T-cell (primary cell): ENCODE measurements at regions not wholly inside any gene's neighbourhood (a gene's known extent, or its start where the extent isn't known, plus 50 kb on each side); places are given as distances from the start of the nearest gene placed in this dataset.

Experiments
- ATAC-seq, 4 experiments: fragments of 200-7000 bp in 3 of 4; fragments of 150-1000 bp in 1 of 4; cut with Tn5 transposase; replicated peaks in 1 of 4; 1 replicate in 3 of 4; 2 replicates in 1 of 4; pipeline ENCODE4 v1.10.0; 2021; ENCODE audit warnings: moderate library complexity in 3 of 4, mild to moderate bottlenecking in 2 of 4, moderate number of reproducible peaks in 1 of 4
- CTCF ChIA-PET, 2 donors: fragments of 300-600 bp; sonication (Branson Sonifier 250); formaldehyde crosslinking; loops; one replicate each; lab custom pipeline; 2022; ENCODE audit warnings: antibody characterized with exemption in 2 of 2; lab: Charles Lee
- POLR2A ChIA-PET, 2 donors: fragments of 300-600 bp; sonication (Branson Sonifier 250); formaldehyde crosslinking; loops; one replicate each; lab custom pipeline; 2022; ENCODE audit warnings: antibody characterized with exemption in 2 of 2; lab: Charles Lee
- DNase-seq, 35 experiments: peaks; one replicate each; pipeline versions ENCODE4 v3.0.0 to v3.0.0-alpha.2; 2013 to 2023
- H3K27ac ChIP-seq: one replicate; pipeline ENCODE4 v1.5.1; 2013; ENCODE audit warnings: low read length
- H3K27me3 ChIP-seq, 2 experiments: replicated peaks in 1 of 2; 1 replicate in 1 of 2; 2 replicates in 1 of 2; pipeline versions ENCODE4 v1.6.1 to v1.7.0; 2013; ENCODE audit warnings: low read length in 1 of 2, mixed read lengths in 1 of 2; ENCODE audit not compliant: control insufficient read depth in 2 of 2, insufficient read depth in 2 of 2; ENCODE audit errors: extremely low read depth in 1 of 2
- H3K36me3 ChIP-seq, 2 donors: 1 replicate in 1 of 2; 2 replicates in 1 of 2; pipeline versions ENCODE4 v1.6.1 to v1.7.0; 2013; ENCODE audit warnings: low read length in 1 of 2; ENCODE audit not compliant: control insufficient read depth in 2 of 2, insufficient read depth in 1 of 2; ENCODE audit errors: extremely low read depth in 1 of 2
- H3K4me1 ChIP-seq, 2 experiments: 1 replicate in 1 of 2; 2 replicates in 1 of 2; pipeline versions ENCODE4 v1.6.1 to v1.7.0; 2013; ENCODE audit warnings: low read length in 2 of 2, mixed read lengths in 1 of 2; ENCODE audit not compliant: insufficient read depth in 2 of 2, control insufficient read depth in 1 of 2; ENCODE audit errors: extremely low read depth in 1 of 2
- H3K4me3 ChIP-seq, 2 donors: 1 replicate in 1 of 2; 2 replicates in 1 of 2; pipeline versions ENCODE4 v1.5.1 to v1.7.0; 2013; ENCODE audit warnings: mild to moderate bottlenecking in 2 of 2, low read length in 1 of 2, moderate library complexity in 1 of 2; ENCODE audit not compliant: control insufficient read depth in 1 of 2; ENCODE audit errors: extremely low read depth in 1 of 2
- H3K9me3 ChIP-seq: 2 replicates; pipeline ENCODE4 v1.7.0; 2013
- H3K27ac Mint-ChIP-seq, 2 donors: one replicate each; pipeline ENCODE4 v1.8.0; 2020 to 2021; ENCODE audit warnings: mild to moderate bottlenecking in 2 of 2, mixed read lengths in 2 of 2
- H3K27me3 Mint-ChIP-seq, 2 donors: one replicate each; pipeline ENCODE4 v1.8.0; 2021 to 2022; ENCODE audit warnings: mixed read lengths in 2 of 2
- H3K36me3 Mint-ChIP-seq: one replicate; pipeline ENCODE4 v1.8.0; 2021; ENCODE audit warnings: mixed read lengths
- H3K4me1 Mint-ChIP-seq, 3 donors: one replicate each; pipeline ENCODE4 v1.8.0; 2020 to 2022; ENCODE audit warnings: mixed read lengths in 3 of 3, mild to moderate bottlenecking in 1 of 3
- H3K4me3 Mint-ChIP-seq, 3 donors: one replicate each; pipeline ENCODE4 v1.8.0; 2020 to 2022; ENCODE audit warnings: mild to moderate bottlenecking in 3 of 3, mixed read lengths in 3 of 3, moderate library complexity in 3 of 3
- H3K9me3 Mint-ChIP-seq, 3 donors: one replicate each; pipeline ENCODE4 v1.8.0; 2020 to 2022; ENCODE audit warnings: mixed read lengths in 3 of 3
- WGBS: methylation state at CpG from one replicate; pipeline ENCODE4 v1.1.5; 2013; ENCODE audit warnings: missing lambda C conversion rate; ENCODE audit not compliant: insufficient coverage; 5-methylcytosine and 5-hydroxymethylcytosine counted together

- Mint-ChIP-seq H3K36me3 (no peaks in the 10 kb centered on the region), H3K4me3 (no peak overlapping the region), H3K27me3 (peaks cover 4% of the 10 kb centered on the region in 2 donors), H3K27ac (no peak overlapping the region), H3K4me1 (no peaks in the 10 kb centered on the region), H3K9me3 (no peaks in the 10 kb centered on the region)
- WGBS = no CpG with 5 or more reads among the region's 7 CpGs
- Histone ChIP-seq H3K36me3 (no peaks in the 10 kb centered on the region), H3K4me3 (no peak overlapping the region), H3K27ac (no peak overlapping the region), H3K27me3 (no peaks in the 10 kb centered on the region), H3K9me3 (no peaks in the 10 kb centered on the region), H3K4me1 (no peaks in the 10 kb centered on the region)
- ChIA-PET CTCF (interaction anchor here in 1 of 2 donors (0.7 kb wide), 1 partner anchor 58 kb away, joined by 3 read pairs; no protein-coding TSS in a partner anchor), POLR2A (interaction anchor here (0.7 kb wide), 2 partner anchors 12 to 304 kb away, joined by 3 to 12 read pairs; no protein-coding TSS in a partner anchor)
- ATAC-seq (no peak), DNase-seq (no peak)
These were observed 289.9 kb downstream of the DMAC1 start for GRCh38 chr9:7509576-7510145.

DNA sequence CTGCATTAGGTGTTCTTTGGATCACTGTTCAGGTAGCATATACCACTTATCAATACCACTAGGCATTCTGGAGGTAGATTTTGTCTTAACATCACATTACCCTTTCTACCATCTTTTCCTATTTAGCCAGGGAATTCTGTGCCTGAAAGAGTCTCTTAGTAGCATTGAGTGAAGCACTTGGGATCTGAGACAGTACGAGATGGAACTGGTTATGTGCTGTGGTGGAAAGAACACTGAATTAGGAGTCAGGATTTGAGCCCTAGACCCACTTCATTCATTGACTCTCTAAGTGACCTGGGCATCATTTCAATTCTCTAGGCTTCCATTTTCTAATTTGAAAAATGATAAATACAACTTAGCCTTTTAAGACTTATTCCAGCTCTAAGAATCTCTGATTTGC lies 291.1 kb downstream of the DMAC1 start:
- Mint-ChIP-seq H3K4me3 (no peak overlapping the region), H3K27ac (no peak overlapping the region), H3K27me3 (peaks cover 8 to 11% of the 10 kb centered on the region in 2 donors), H3K9me3 (no peaks in the 10 kb centered on the region), H3K36me3 (no peaks in the 10 kb centered on the region), H3K4me1 (no peaks in the 10 kb centered on the region)
- POLR2A ChIA-PET = no interaction called here
- no peaks in the 10 kb centered on the region for H3K36me3 ChIP-seq
- H3K9me3 ChIP-seq = no peaks in the 10 kb centered on the region
- no peak overlapping the region for H3K4me3 ChIP-seq
- CTCF ChIA-PET = no interaction called here
- DNase-seq (no peak), ATAC-seq (no peak)
- no peaks in the 10 kb centered on the region for H3K4me1 ChIP-seq
- H3K27me3 ChIP-seq = no peaks in the 10 kb centered on the region
- H3K27ac ChIP-seq = no peak overlapping the region
- WGBS = no CpG with 5 or more reads among the region's 1 CpG

GRCh38 chr9:7507566-7508270 lies 291.9 kb downstream of the DMAC1 start:
- Mint-ChIP-seq H3K27ac (no peak overlapping the region), H3K9me3 (no peaks in the 10 kb centered on the region), H3K36me3 (no peaks in the 10 kb centered on the region), H3K27me3 (peaks cover 8 to 13% of the 10 kb centered on the region in 2 donors), H3K4me1 (no peaks in the 10 kb centered on the region), H3K4me3 (no peak overlapping the region)
- DNase-seq = no peak
- no peak overlapping the region for H3K27ac ChIP-seq
- ATAC-seq = no peak
- no peaks in the 10 kb centered on the region for H3K36me3 ChIP-seq
- H3K27me3 ChIP-seq = no peaks in the 10 kb centered on the region
- no peaks in the 10 kb centered on the region for H3K9me3 ChIP-seq
- no peak overlapping the region for H3K4me3 ChIP-seq
- H3K4me1 ChIP-seq = no peaks in the 10 kb centered on the region
- CTCF ChIA-PET = no interaction called here
- POLR2A ChIA-PET = no interaction called here
- 100% methylated on average over 3 of the region's 7 CpGs for WGBS

DNA sequence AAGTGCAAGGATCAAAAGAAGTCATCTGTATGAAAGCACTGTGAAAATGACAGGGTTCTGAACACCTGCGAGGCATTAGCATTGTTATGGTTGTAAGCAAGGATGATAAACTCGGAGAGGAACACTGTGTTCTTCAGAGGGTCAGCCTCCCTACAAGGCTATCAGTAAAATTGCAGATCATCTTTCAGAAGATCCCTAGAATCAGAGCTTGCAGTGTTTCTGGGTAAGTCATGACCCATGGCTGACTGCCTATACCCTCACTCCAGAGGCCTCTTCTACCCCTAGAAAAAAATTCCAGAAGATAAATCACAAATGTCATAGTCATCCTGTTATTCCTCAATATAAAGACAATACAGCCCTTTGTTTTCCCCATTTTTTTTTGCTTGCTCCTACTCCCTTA lies 292.6 kb downstream of the DMAC1 start:
- no peaks in the 10 kb centered on the region for H3K36me3 ChIP-seq
- ChIA-PET POLR2A (no interaction called here), CTCF (no interaction called here)
- DNase-seq (no peak), ATAC-seq (no peak)
- Mint-ChIP-seq H3K4me1 (no peaks in the 10 kb centered on the region), H3K4me3 (no peak overlapping the region), H3K36me3 (no peaks in the 10 kb centered on the region), H3K27ac (no peak overlapping the region), H3K9me3 (no peaks in the 10 kb centered on the region), H3K27me3 (peaks cover 8 to 13% of the 10 kb centered on the region in 2 donors)
- no peaks in the 10 kb centered on the region for H3K4me1 ChIP-seq
- no peaks in the 10 kb centered on the region for H3K27me3 ChIP-seq
- H3K27ac ChIP-seq = no peak overlapping the region
- H3K9me3 ChIP-seq = no peaks in the 10 kb centered on the region
- no peak overlapping the region for H3K4me3 ChIP-seq
- WGBS = 100% methylated on average over 1 of the region's 2 CpGs

- no peak overlapping the region for H3K4me3 Mint-ChIP-seq
- WGBS = 100% methylated on average over 1 of the region's 2 CpGs
- POLR2A ChIA-PET = no interaction called here
These were observed 299.1 kb downstream of the DMAC1 start for GRCh38 chr9:7500521-7500920.

DNA sequence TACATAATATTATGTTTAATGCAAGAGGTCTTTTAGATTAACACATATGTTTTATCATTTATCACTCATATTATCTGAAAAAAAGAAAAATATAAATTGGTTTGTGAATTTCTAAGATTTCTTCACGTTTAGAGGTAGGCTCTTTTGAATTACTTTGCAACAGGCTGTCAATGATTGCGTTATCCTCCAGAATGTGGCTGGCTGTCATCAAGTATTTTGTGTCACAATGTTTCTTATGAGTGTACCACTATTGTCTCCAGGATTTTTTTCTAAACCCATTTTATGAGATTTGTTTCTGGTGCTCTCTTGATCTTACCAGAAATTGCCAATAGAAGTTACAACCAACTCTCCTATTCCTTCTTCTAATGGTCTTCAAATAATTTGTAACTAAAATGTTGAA lies 307.9 kb downstream of the DMAC1 start:
- CTCF ChIA-PET = no interaction called here
- no peaks in the 10 kb centered on the region for H3K36me3 Mint-ChIP-seq
- 57% methylated on average over 2 of the region's 2 CpGs for WGBS

More at GRCh38 chr9:7500521-7500920, 299.1 kb downstream of the DMAC1 start:
- CTCF ChIA-PET = no interaction called here
- no peaks in the 10 kb centered on the region for H3K9me3 ChIP-seq
- Mint-ChIP-seq H3K4me1 (no peaks in the 10 kb centered on the region), H3K27me3 (peaks cover 10 to 16% of the 10 kb centered on the region in 2 donors), H3K36me3 (no peaks in the 10 kb centered on the region), H3K27ac (no peak overlapping the region), H3K9me3 (peaks cover 0 to 3% (median 0%) of the 10 kb centered on the region in 3 donors)
- H3K4me1 ChIP-seq = no peaks in the 10 kb centered on the region
- no peaks in the 10 kb centered on the region for H3K36me3 ChIP-seq
- no peak for ATAC-seq
- no peak overlapping the region for H3K4me3 ChIP-seq
- no peak overlapping the region for H3K27ac ChIP-seq
- no peak for DNase-seq
- H3K27me3 ChIP-seq = no peaks in the 10 kb centered on the region

More for the DNA sequence above, 307.9 kb downstream of the DMAC1 start:
- no peak overlapping the region for H3K27ac Mint-ChIP-seq
- peaks cover 3 to 4% of the 10 kb centered on the region in 2 donors for H3K27me3 Mint-ChIP-seq
- H3K36me3 ChIP-seq = no peaks in the 10 kb centered on the region
- no peaks in the 10 kb centered on the region for H3K9me3 ChIP-seq
- H3K9me3 Mint-ChIP-seq = peaks cover 0 to 4% (median 0%) of the 10 kb centered on the region in 3 donors
- H3K4me3 Mint-ChIP-seq = no peak overlapping the region
- H3K4me1 ChIP-seq = no peaks in the 10 kb centered on the region
- POLR2A ChIA-PET = no interaction called here
- DNase-seq (no peak), ATAC-seq (no peak)
- H3K4me1 Mint-ChIP-seq = no peaks in the 10 kb centered on the region
- H3K4me3 ChIP-seq = no peak overlapping the region
- H3K27ac ChIP-seq = no peak overlapping the region
- H3K27me3 ChIP-seq = peaks cover 0 to 3% of the 10 kb centered on the region in 2 experiments
